B cell (primary cell): ENCODE measurements at regions not wholly inside any gene's neighbourhood (a gene's known extent, or its start where the extent isn't known, plus 50 kb on each side); places are given as distances from the start of the nearest gene placed in this dataset.

Experiments
- ATAC-seq: fragments of 200-7000 bp; cut with Tn5 transposase; one replicate; pipeline ENCODE4 v1.10.0; 2021; ENCODE audit warnings: low read depth, mild to moderate bottlenecking, moderate number of reproducible peaks, moderate library complexity
- CTCF ChIA-PET: fragments of 350-600 bp; sonication (Branson Sonifier 250); formaldehyde crosslinking; loops from one replicate; lab custom pipeline; 2021; ENCODE audit warnings: antibody characterized with exemption, inconsistent platforms; lab: Charles Lee
- POLR2A ChIA-PET: fragments of 350-600 bp; sonication (Branson Sonifier 250); formaldehyde crosslinking; loops from one replicate; lab custom pipeline; 2021; ENCODE audit warnings: antibody characterized with exemption; lab: Charles Lee
- DNase-seq: peaks from one replicate; pipeline ENCODE4 v3.0.0; 2013
- H2AFZ ChIP-seq: 2 replicates; pipeline ENCODE4 v1.6.1; 2012; ENCODE audit warnings: mild to moderate bottlenecking, low read depth, low read length; ENCODE audit not compliant: insufficient read depth, poor library complexity, severe bottlenecking
- H3K27ac ChIP-seq, 2 donors: 1 replicate in 1 of 2; 2 replicates in 1 of 2; pipeline ENCODE4 v1.5.1; 2012 to 2013; ENCODE audit warnings: low read length in 2 of 2, mild to moderate bottlenecking in 2 of 2, moderate library complexity in 1 of 2
- H3K27me3 ChIP-seq, 4 experiments: fragments of 200-600 bp in 1 of 4; sonication (generic) in 1 of 4; replicated peaks in 1 of 4; 1 replicate in 2 of 4; 2 replicates in 2 of 4; pipeline versions ENCODE4 v1.6.1 to v1.7.0; 2013 to 2016; ENCODE audit warnings: low read length in 3 of 4, mild to moderate bottlenecking in 2 of 4, mixed read lengths in 1 of 4, moderate library complexity in 1 of 4; ENCODE audit not compliant: insufficient read depth in 4 of 4, control insufficient read depth in 3 of 4; ENCODE audit errors: control extremely low read depth in 1 of 4
- H3K36me3 ChIP-seq, 2 experiments: replicated peaks in 1 of 2; 1 replicate in 1 of 2; 2 replicates in 1 of 2; pipeline versions ENCODE4 v1.6.1 to v1.7.1; 2013; ENCODE audit warnings: low read length in 1 of 2; ENCODE audit not compliant: insufficient read depth in 2 of 2, control insufficient read depth in 1 of 2; ENCODE audit errors: control extremely low read depth in 1 of 2, extremely low read depth in 1 of 2
- H3K4me1 ChIP-seq, 2 donors: fragments of 200-600 bp in 1 of 2; sonication (generic) in 1 of 2; 1 replicate in 1 of 2; 2 replicates in 1 of 2; pipeline versions ENCODE4 v1.5.1 to v1.6.1; 2013 to 2017; ENCODE audit warnings: low read length in 2 of 2; ENCODE audit not compliant: control insufficient read depth in 2 of 2, insufficient read depth in 2 of 2
- H3K4me2 ChIP-seq: replicated peaks from 2 replicates; pipeline ENCODE3; 2012; ENCODE audit warnings: mild to moderate bottlenecking, low read depth, low read length; ENCODE audit not compliant: poor library complexity, severe bottlenecking
- H3K4me3 ChIP-seq, 5 experiments: fragments of 200-600 bp in 1 of 5; sonication (generic) in 1 of 5; 1 replicate in 3 of 5; 2 replicates in 2 of 5; pipeline versions ENCODE4 v1.5.1 to v1.7.0; 2011 to 2016; ENCODE audit warnings: low read length in 4 of 5, mild to moderate bottlenecking in 4 of 5, low read depth in 2 of 5, control low read depth in 1 of 5, moderate library complexity in 1 of 5; ENCODE audit not compliant: insufficient read depth in 1 of 5; ENCODE audit errors: control extremely low read depth in 1 of 5, extremely low read depth in 1 of 5
- H3K79me2 ChIP-seq: fragments of 200-600 bp; sonication (generic); one replicate; pipeline ENCODE4 v1.6.0; 2016; ENCODE audit warnings: low read length; ENCODE audit not compliant: control insufficient read depth, insufficient read depth
- H3K9ac ChIP-seq: fragments of 200-600 bp; sonication (generic); 2 replicates; pipeline ENCODE4 v1.6.1; 2017; ENCODE audit warnings: mild to moderate bottlenecking, low read length, moderate library complexity
- H3K9me3 ChIP-seq, 3 donors: one replicate each; pipeline versions ENCODE4 v1.6.1 to v1.7.1; 2013; ENCODE audit warnings: low read length in 2 of 3; ENCODE audit not compliant: control insufficient read depth in 2 of 3, insufficient read depth in 1 of 3; ENCODE audit errors: control extremely low read depth in 1 of 3
- H4K20me1 ChIP-seq: 2 replicates; pipeline ENCODE4 v1.6.0; 2012; ENCODE audit warnings: mild to moderate bottlenecking, low read length; ENCODE audit not compliant: insufficient read depth, control insufficient read depth, poor library complexity, severe bottlenecking
- H3K27ac Mint-ChIP-seq: one replicate; pipeline ENCODE4 v1.8.0; 2021; ENCODE audit warnings: mixed read lengths
- H3K27me3 Mint-ChIP-seq: one replicate; pipeline ENCODE4 v1.8.0; 2021; ENCODE audit warnings: mixed read lengths
- H3K4me1 Mint-ChIP-seq: one replicate; pipeline ENCODE4 v1.8.0; 2021; ENCODE audit warnings: mixed read lengths
- H3K4me3 Mint-ChIP-seq: one replicate; pipeline ENCODE4 v1.8.0; 2021; ENCODE audit warnings: mixed read lengths
- H3K9me3 Mint-ChIP-seq: one replicate; pipeline ENCODE4 v1.8.0; 2022; ENCODE audit warnings: mixed read lengths; ENCODE audit not compliant: insufficient read depth
- EZH2 ChIP-seq: IDR thresholded peaks from 2 replicates; pipeline ENCODE4 v1.6.1; 2012; ENCODE audit warnings: borderline replicate concordance, low read depth, mild to moderate bottlenecking, moderate library complexity, low read length; ENCODE audit not compliant: insufficient read depth, poor library complexity, severe bottlenecking
- WGBS: methylation state at CpG from one replicate; pipeline ENCODE4 v1.1.5; 2013; ENCODE audit warnings: missing lambda C conversion rate; ENCODE audit not compliant: insufficient coverage; 5-methylcytosine and 5-hydroxymethylcytosine counted together
- intact Hi-C: fragments of 100-400 bp; cut with micrococcal nuclease; formaldehyde crosslinking; loops from one replicate; pipeline ENCODE4 v1.10.0; 2022
- TF ChIP-seq, protein P1 (sequence below): fragments of 200-600 bp; IDR thresholded peaks from one replicate; pipeline ENCODE4 v1.8.0; 2022; ENCODE audit warnings: antibody characterized with exemption, mild to moderate bottlenecking

- no peaks in the 10 kb centered on the region for H3K36me3 ChIP-seq
- no peak overlapping the region for H3K4me3 ChIP-seq
- no peak overlapping the region for H3K4me2 ChIP-seq
- H3K4me1 Mint-ChIP-seq: peaks cover 4% of the 10 kb centered on the region
- no peak overlapping the region for H3K27ac Mint-ChIP-seq
- ATAC-seq (no peak), DNase-seq (no peak)
- TF ChIP-seq EZH2: no peak
- TF ChIP-seq, protein P1, sequence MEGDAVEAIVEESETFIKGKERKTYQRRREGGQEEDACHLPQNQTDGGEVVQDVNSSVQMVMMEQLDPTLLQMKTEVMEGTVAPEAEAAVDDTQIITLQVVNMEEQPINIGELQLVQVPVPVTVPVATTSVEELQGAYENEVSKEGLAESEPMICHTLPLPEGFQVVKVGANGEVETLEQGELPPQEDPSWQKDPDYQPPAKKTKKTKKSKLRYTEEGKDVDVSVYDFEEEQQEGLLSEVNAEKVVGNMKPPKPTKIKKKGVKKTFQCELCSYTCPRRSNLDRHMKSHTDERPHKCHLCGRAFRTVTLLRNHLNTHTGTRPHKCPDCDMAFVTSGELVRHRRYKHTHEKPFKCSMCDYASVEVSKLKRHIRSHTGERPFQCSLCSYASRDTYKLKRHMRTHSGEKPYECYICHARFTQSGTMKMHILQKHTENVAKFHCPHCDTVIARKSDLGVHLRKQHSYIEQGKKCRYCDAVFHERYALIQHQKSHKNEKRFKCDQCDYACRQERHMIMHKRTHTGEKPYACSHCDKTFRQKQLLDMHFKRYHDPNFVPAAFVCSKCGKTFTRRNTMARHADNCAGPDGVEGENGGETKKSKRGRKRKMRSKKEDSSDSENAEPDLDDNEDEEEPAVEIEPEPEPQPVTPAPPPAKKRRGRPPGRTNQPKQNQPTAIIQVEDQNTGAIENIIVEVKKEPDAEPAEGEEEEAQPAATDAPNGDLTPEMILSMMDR: no peak
- H3K27me3 Mint-ChIP-seq: no peaks in the 10 kb centered on the region
- ChIA-PET POLR2A (no interaction called here), CTCF (no interaction called here)
- 41% methylated on average over 2 of the region's 3 CpGs for WGBS
- no peak overlapping the region for H3K9ac ChIP-seq
- no peak overlapping the region for H3K4me3 Mint-ChIP-seq
- no peak overlapping the region for H2AFZ ChIP-seq
- no peaks in the 10 kb centered on the region for H3K27me3 ChIP-seq
- no peaks in the 10 kb centered on the region for H3K79me2 ChIP-seq
- intact Hi-C loops: no loop called here
- no peaks in the 10 kb centered on the region for H3K9me3 Mint-ChIP-seq
- H3K27ac ChIP-seq: no peak overlapping the region
- H3K9me3 ChIP-seq: no peaks in the 10 kb centered on the region
- H3K4me1 ChIP-seq: peaks cover 0 to 3% of the 10 kb centered on the region in 2 donors
- no peaks in the 10 kb centered on the region for H4K20me1 ChIP-seq
These were observed 498.2 kb downstream of the PYDC2 start for GRCh38 chr3:191958980-191959671.

GRCh38 chr3:191959876-191960413 is 499.0 kb downstream of the PYDC2 start:
- H3K27me3 Mint-ChIP-seq: no peaks in the 10 kb centered on the region
- H3K27ac Mint-ChIP-seq: no peak overlapping the region
- no peaks in the 10 kb centered on the region for H3K79me2 ChIP-seq
- ATAC-seq: no peak
- TF ChIP-seq, protein P1: no peak
- TF ChIP-seq EZH2: no peak
- no peak overlapping the region for H3K9ac ChIP-seq
- CTCF ChIA-PET: no interaction called here
- H3K4me3 Mint-ChIP-seq: no peak overlapping the region
- H3K4me1 Mint-ChIP-seq: peaks cover 4% of the 10 kb centered on the region
- H3K36me3 ChIP-seq: no peaks in the 10 kb centered on the region
- DNase-seq: no peak
- no CpG with 5 or more reads among the region's 4 CpGs for WGBS
- POLR2A ChIA-PET: no interaction called here
- no peaks in the 10 kb centered on the region for H3K27me3 ChIP-seq
- H3K9me3 ChIP-seq: no peaks in the 10 kb centered on the region
- no peaks in the 10 kb centered on the region for H3K9me3 Mint-ChIP-seq
- no peaks in the 10 kb centered on the region for H4K20me1 ChIP-seq
- peaks cover 0 to 3% of the 10 kb centered on the region in 2 donors for H3K4me1 ChIP-seq
- no peak overlapping the region for H3K27ac ChIP-seq
- H3K4me2 ChIP-seq: no peak overlapping the region
- no peak overlapping the region for H2AFZ ChIP-seq
- intact Hi-C loops: no loop called here
- H3K4me3 ChIP-seq: no peak overlapping the region
